ENCODE measurements at regions not wholly inside any gene's neighbourhood (a gene's known extent, or its start where the extent isn't known, plus 50 kb on each side); places are given as distances from the start of the nearest gene placed in this dataset.

GRCh38 chr9:134267305-134267880 lies 58.9 kb upstream of the RXRA start:
- TF ChIP-seq CTCF (IDR thresholded peaks at IDR 0.05; ENCODE audit: low read depth, low read length) (peak; percentile 42), EZH2phosphoT487 (IDR thresholded peaks at IDR 0.05; ENCODE audit: low read depth) (no peak)
